ENCODE measurements at regions not wholly inside any gene's neighbourhood (a gene's known extent, or its start where the extent isn't known, plus 50 kb on each side); places are given as distances from the start of the nearest gene placed in this dataset.

GRCh38 chr5:68129364-68129763 lies 86.2 kb upstream of the PIK3R1 start:
- Histone ChIP-seq H3K4me1 (peaks cover 0 to 7% (median 0%) of the 10 kb centered on the region in 4 donors), H3K9me3 (no peaks in the 10 kb centered on the region), H3K27ac (no peak overlapping the region), H3K27me3 (no peaks in the 10 kb centered on the region), H3K36me3 (no peaks in the 10 kb centered on the region), H3K4me3 (no peak overlapping the region)
- 90 to 91% methylated on average over 4 of the region's 4 CpGs for WGBS, 2 donors
- DNase-seq (ENCODE audit: low spot score in 2 of 2), result no peak
- no peak for TF ChIP-seq EP300 (IDR thresholded peaks at IDR 0.05)
- no peak for TF ChIP-seq POLR2A (IDR thresholded peaks at IDR 0.05)
- TF ChIP-seq CTCF (IDR thresholded peaks at IDR 0.05), result no peak

- Histone ChIP-seq H3K36me3 (no peaks in the 10 kb centered on the region), H3K9me3 (no peaks in the 10 kb centered on the region), H3K27me3 (no peaks in the 10 kb centered on the region), H3K4me3 (no peak overlapping the region), H3K27ac (peak overlapping the region in 1 of 4 donors; percentile 7), H3K4me1 (peaks cover 0 to 7% (median 0%) of the 10 kb centered on the region in 4 donors)
- no peak for TF ChIP-seq CTCF (IDR thresholded peaks at IDR 0.05)
- DNase-seq (ENCODE audit: low spot score in 2 of 2), result no peak
- 59 to 68% methylated on average over 2 of the region's 2 CpGs for WGBS, 2 donors
Observed at GRCh38 chr5:68126886-68127285, 88.7 kb upstream of the PIK3R1 start.

- Histone ChIP-seq H3K9me3 (no peaks in the 10 kb centered on the region), H3K4me3 (no peak overlapping the region), H3K27ac (no peak overlapping the region), H3K27me3 (no peaks in the 10 kb centered on the region), H3K4me1 (peaks cover 0 to 7% (median 0%) of the 10 kb centered on the region in 4 donors), H3K36me3 (no peaks in the 10 kb centered on the region)
- no peak for TF ChIP-seq EP300 (IDR thresholded peaks at IDR 0.05)
- TF ChIP-seq POLR2A (IDR thresholded peaks at IDR 0.05), result no peak
- no peak for TF ChIP-seq CTCF (IDR thresholded peaks at IDR 0.05)
- no peak for DNase-seq (ENCODE audit: low spot score in 2 of 2)
- WGBS, 2 donors, result 82 to 86% methylated on average over 7 of the region's 7 CpGs
Observed at GRCh38 chr5:68122439-68123328, 92.9 kb upstream of the PIK3R1 start.

GRCh38 chr5:68116868-68117411 lies 98.6 kb upstream of the PIK3R1 start:
- Histone ChIP-seq H3K4me3 (no peak overlapping the region), H3K27me3 (no peaks in the 10 kb centered on the region), H3K27ac (no peak overlapping the region), H3K9me3 (no peaks in the 10 kb centered on the region), H3K4me1 (peaks cover 0 to 3% (median 0%) of the 10 kb centered on the region in 4 donors), H3K36me3 (no peaks in the 10 kb centered on the region)
- no peak for DNase-seq (ENCODE audit: low spot score in 2 of 2)
- no peak for TF ChIP-seq POLR2A (IDR thresholded peaks at IDR 0.05)
- TF ChIP-seq EP300 (IDR thresholded peaks at IDR 0.05), result no peak
- no peak for TF ChIP-seq CTCF (IDR thresholded peaks at IDR 0.05)
- 39 to 49% methylated on average over 2 of the region's 2 CpGs for WGBS, 2 donors

GRCh38 chr5:68116408-68116807 lies 99.1 kb upstream of the PIK3R1 start:
- Histone ChIP-seq H3K27me3 (no peaks in the 10 kb centered on the region), H3K9me3 (no peaks in the 10 kb centered on the region), H3K36me3 (no peaks in the 10 kb centered on the region), H3K4me3 (no peak overlapping the region), H3K27ac (no peak overlapping the region), H3K4me1 (peaks cover 0 to 3% (median 0%) of the 10 kb centered on the region in 4 donors)
- WGBS, 2 donors, result 87 to 91% methylated on average over 2 of the region's 2 CpGs
- no peak for DNase-seq (ENCODE audit: low spot score in 2 of 2)
- no peak for TF ChIP-seq EP300 (IDR thresholded peaks at IDR 0.05)
- TF ChIP-seq POLR2A (IDR thresholded peaks at IDR 0.05), result no peak
- no peak for TF ChIP-seq CTCF (IDR thresholded peaks at IDR 0.05)

All from tibial nerve (tissue), 4 donors.